T-helper 1 cell treated with Interleukin-12 subunit alpha and Interleukin-12 subunit beta and Interleukin-4 antibody, amounts not matched to agents 30 ng/mL and 1 ng/mL, for 36 hours (primary cell): ENCODE measurements at regions not wholly inside any gene's neighbourhood (a gene's known extent, or its start where the extent isn't known, plus 50 kb on each side); places are given as distances from the start of the nearest gene placed in this dataset.
"Not testable (repeated sequence)": the region's sequence is repeated elsewhere in the genome, so short reads cannot be mapped to it uniquely, and the experiment has no call there.

ENCODE experiments used
- intact Hi-C: fragments of 100-400 bp; cut with micrococcal nuclease; formaldehyde crosslinking; loops from one replicate; pipeline ENCODE4 v1.15.1; 2024

DNA sequence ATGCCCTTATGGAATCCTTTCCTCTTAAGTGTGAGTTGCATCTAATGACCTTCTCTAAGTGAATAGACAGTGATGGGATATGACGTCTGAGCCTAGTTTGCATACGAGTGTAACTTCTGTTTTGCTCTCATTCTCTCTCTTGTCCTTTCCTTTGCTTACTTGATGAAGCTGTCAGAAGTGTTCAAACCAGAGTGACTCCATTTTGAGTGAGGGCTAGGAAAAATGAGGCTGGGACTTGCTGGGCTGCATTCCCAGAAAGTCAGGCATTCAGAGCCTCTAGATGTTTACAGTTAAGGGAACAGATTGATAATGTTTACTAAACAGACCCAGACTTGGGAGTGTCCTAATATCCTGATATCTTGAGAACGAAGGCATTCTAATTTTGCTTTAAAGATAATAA is 311.2 kb upstream of the SOX4 start:
- intact Hi-C loops, result not testable (repeated sequence)

DNA sequence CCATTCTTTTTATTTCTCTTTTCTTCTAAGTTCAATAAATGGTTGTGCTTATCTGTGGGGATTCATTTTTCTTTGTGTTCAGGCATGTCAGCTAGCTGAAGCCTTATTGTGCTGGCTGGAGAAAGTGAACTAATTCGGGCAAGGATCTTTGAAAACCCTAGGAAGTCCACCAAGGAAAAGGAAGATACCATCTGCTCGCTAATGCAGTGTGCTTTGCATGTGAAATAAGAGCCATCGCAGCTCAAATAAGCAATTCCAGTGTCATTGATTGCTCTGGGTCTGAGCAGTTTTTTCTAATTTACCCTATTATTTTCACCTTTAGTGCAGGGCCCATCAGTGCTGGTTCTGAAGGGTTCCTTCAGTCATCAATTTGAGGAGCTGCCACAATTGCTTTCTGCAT is 309.4 kb upstream of the SOX4 start:
- intact Hi-C loops, result no loop called here

DNA sequence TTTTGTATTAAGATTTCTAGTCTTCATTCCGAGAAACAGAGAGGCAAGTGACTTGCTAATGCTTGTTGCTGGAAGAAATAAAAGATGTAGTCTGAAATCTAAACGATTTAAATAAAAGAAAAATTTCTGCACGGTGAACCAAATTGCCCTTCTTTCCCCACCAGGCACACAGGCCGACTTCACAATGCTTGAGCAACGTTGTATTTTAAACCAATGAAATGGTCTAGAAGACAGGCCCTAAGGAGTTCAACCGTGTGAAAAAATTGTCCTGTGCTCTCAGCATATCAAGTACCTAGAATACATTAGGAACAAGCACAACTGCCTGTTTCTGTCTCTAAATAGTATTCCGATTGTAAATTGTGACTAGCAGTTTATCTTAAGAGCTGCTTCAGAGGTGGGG is 308.8 kb upstream of the SOX4 start:
- intact Hi-C loops, result no loop called here

DNA sequence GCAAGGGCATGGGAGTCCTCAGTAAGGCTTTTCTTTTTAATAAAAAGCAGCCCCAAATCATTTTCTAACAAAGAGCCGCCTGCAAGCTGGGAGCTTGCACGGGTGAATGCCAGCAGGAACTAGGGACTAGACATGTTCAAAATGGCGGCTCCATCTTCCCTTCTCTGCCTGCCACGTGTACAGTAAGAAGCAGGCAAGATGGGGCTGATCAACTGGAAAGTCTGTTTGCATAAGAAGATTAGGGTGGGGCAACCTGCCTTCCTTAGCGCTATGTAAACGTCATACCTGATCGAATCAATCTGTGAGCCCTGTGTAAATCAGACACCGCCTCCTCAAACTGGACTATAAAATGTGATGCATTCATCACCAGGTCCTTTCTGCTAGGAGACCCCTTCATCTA is 299.4 kb upstream of the SOX4 start:
- intact Hi-C loops, result loop anchor here (5.0 kb wide), 1 partner anchor 697 kb away; no protein-coding TSS in a partner anchor

DNA sequence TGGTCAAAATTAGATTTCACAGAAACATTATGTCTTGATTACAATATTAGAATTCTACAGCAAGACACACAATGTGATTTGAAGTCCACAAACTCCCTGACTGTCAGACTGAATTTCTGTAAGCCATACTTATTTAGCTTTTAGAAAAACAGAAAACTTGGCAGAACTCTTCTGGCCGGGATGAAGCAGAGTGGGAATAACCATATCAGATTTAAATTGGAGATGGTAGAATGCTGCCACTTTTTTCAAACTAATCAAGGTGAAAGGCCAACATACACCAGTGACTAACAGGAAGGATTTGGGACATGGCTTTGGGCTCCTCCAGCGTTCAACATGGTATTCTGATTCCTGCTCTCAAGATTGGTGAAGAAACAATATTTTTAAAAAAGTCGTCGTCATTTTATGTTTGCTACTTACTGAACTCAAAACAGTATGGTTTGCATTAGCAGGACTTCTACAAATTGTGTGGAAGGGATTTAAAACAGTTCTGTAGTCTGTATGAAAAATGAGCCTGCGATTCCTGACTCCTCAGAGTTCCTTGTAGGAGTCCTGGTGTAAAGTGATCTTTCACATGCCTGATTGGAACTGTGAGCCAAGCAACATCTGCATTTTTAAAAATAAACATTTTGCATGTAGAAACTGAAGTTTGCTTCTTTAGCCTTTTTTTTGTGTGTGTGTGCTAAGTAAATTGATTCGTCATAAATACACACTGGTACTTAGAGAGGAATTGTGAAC is 297.9 kb upstream of the SOX4 start:
- intact Hi-C loops, result no loop called here

DNA sequence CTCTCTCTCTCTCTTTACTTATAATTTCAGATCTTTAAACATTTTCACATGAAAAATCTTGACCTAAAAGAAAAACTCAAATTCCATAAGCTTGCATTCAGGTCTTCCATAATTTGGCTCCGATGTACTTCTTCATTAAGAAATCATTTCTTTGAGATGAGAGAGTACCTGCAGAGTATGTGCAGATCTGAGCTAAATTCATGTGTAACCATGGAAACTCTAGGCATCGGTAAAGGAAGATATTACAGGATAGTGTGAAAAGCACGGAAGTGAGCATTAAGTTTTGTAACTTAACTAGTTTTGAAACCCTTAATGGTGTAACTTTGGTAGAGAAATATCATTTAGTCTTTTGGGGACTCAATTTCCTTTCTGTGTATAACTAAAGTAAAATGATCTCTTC is 295.9 kb upstream of the SOX4 start:
- intact Hi-C loops, result no loop called here

DNA sequence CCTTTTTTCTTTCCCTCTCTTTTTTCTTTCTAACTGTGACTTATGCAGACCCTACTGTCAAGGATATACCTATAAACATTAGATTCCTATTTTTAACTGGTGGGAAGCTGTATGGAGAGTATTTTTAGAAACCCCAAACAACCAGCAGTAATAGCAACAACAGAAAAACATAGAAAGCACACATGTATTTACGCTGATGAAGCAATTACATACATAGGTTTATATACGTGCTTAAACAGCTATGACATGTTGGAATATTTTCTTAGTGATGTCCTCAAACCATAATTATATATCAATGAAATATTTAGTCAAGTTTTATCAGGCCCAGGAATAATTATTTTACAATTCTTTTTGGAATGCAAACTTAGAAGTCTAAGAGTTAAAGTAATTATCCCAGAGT is 294.3 kb upstream of the SOX4 start:
- intact Hi-C loops, result no loop called here

DNA sequence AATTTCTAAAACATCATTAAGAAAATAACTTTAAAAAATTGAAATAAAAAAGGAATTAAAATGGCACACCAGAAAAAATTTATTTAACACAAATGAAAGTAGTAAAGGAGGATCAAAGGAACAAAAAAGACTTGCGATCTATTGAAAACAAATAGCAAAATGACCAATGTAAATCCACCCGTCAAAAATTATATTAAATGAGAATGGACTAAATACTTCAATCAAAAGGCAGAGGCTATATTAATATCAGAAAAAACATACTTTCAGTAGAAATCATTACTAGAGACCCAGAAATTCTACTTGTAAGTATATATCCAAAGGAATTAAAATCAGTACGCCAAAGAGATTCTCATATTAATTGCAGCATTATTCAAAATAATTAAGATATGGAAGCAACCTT is 293.1 kb upstream of the SOX4 start:
- intact Hi-C loops, result no loop called here

DNA sequence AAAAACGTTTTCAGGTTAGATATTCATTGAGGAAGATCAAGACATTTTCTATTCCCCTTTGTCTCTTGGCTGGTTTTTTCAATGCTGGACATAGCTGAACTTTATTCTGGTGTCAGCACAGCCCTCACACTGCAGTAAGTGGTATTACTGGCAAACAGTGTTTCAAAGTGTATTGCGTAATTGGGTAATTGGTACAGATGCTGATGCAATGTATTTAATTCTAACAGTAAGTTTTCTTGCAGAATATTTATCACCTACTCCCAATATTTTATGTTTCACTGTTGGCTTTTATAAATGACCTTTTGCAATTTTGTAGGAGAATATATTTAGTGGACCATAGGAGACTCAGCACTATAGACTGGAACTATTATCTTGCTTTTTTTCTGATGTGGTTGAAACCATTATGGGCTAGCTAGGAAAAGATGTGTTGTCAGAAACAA is 287.6 kb upstream of the SOX4 start:
- intact Hi-C loops, result no loop called here

DNA sequence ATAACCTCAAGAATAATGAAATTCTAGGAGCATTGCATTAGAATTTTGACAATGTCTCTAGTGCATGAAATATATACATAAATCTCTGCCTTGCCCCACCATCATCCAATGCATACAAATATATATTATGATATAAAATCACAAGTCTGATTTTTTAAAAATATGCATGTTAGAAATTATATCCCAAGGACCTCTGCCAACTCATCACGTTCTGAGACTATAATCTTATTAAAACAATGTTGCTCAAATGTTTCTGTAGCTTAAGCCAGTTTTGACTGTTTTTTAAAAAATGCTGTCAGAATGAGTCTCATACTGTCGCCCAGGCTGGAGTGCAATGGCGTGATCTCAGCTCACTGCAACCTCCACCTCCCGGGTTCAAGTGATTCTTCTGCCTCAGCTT is 287.0 kb upstream of the SOX4 start:
- intact Hi-C loops, result no loop called here

DNA sequence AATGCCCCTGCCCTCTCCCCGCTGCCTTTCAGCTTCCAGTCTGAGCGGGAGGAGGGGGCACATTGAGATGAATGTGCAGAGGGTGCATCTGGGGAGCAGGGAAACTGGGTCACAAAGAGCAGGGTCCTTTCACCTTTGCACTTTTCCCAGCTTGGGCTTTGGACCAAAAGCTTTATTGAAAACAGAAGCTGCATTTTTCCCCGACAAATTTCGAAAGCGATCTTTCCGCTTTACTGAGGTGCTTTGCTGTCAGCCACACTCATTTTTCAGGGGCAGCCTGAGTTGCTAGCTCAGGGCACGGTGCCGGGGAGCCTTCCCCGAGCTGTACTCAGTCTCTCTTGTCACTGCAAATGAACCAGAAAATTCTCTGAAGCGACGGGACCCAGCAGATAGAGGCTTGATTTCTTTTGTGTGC is 283.7 kb upstream of the SOX4 start:
- intact Hi-C loops, result no loop called here

DNA sequence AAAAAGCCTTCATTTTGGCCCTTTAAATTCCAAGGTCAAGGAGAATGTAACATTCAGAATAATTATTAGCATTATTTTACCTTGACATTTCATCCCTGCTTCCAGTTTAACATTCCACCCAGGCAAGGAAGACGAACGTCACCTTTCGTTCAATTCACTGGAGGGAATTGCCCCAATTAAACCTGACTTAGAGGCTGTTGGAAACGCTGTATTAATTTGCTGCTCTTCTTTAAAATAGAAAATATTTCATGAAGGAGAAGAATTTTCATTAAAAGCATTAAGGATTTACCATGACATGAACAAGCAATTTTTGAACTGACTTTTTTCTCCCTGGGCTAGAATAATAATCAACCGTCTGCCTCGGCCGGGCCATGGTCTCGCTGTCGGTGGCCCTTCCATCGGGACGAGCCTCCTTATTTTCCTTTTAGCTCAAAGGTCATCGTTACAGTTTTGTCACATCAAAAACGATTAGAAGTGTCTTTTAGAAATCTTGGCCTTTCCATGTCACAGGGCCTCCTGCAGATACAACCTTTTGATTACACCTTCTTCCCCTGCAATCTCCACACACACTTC is 282.9 kb upstream of the SOX4 start:
- intact Hi-C loops, result no loop called here

DNA sequence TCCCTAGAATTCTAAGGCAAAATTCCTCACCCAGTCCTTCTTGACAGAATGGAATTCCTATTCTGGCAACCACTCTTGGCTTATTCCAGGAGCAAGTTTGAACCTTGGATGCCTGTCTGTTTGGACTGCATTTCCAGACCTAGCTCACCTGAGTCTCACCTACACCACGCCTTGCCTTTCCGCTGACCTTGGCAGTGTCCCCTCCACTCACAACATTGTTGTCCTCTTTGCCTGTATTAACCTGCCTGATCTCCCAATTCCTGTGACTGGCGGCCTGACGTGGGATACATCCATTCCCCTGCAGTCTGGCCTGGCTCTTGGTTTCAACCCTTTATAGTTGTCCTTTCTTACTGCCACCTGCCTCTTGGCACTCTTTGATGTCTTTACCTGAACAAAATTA is 281.4 kb upstream of the SOX4 start:
- intact Hi-C loops, result no loop called here

DNA sequence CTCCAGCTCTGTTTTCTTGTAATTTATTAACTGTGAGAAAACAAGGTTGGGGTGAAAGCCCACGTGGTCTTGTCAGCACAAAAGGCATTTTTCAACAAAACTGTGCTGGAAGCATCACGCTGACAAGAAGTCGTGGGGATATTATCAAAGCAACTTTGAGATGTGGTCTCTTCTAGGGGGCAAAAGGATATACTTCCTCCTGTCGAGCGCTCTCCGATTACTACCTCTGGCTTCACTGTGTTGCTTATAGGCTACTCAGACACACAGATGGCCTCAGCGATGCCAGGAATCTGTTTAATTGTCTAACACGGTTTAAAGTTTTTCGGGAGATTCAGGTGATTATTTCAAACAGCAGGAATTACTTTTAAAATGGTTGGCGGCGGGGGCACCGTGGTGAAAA is 275.9 kb upstream of the SOX4 start:
- intact Hi-C loops, result no loop called here

DNA sequence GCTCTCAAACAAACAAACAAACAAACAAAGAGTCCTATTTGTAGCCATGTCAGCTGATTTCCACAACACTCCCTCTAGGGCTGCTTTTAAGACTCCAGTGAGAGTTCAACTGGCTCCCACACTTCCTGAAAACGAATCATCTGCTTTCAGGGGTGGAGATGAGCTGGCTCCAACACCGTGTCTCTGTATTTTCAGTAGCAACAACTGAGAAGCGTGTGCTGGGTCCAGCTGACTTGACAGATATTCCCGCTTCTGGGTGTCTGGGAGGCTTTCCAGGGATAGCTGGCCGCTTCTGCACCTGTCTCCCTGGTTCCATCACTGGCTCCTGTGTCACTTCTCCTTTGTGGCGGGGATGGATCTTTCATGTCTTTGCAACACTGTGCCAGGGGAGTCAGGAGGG is 272.5 kb upstream of the SOX4 start:
- intact Hi-C loops, result no loop called here

DNA sequence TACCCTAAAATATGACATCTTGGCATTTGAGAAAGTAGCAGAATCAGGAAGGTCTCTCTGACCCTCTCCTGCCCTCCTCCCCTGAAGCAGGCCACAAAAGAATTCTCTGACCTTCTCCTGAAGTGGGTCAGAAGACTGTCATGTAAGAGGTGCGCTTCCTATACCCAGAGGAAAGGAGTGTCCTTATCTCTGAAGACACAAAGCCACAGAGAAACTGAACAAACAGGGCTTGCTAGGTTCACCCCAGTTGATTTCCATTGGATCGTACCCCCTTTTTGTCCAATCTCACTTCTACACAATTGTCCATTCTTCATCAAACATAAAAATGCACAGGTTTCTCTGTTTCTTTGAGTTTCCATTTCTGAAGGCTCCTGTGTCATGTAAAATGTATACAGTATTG is 272.0 kb upstream of the SOX4 start:
- intact Hi-C loops, result no loop called here

DNA sequence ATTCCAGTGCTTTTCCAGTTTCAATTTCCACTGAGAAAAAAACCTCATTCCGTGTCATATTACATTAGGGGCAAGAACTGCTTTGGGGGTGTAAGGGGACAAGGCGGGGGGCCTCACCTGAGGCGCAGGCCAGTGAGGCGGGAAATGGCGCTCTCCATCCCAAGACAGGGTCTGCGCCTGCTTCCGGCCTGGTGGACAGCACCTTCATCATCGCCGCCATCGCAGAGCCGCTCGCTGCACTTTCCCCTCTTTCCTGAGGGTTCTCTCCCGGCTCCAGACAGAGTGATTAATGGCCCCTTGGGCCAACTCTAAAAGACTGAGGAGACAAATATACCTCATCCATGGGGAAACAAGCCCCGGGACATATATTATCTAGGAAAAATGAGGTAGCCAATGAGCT is 270.0 kb upstream of the SOX4 start:
- intact Hi-C loops, result no loop called here

DNA sequence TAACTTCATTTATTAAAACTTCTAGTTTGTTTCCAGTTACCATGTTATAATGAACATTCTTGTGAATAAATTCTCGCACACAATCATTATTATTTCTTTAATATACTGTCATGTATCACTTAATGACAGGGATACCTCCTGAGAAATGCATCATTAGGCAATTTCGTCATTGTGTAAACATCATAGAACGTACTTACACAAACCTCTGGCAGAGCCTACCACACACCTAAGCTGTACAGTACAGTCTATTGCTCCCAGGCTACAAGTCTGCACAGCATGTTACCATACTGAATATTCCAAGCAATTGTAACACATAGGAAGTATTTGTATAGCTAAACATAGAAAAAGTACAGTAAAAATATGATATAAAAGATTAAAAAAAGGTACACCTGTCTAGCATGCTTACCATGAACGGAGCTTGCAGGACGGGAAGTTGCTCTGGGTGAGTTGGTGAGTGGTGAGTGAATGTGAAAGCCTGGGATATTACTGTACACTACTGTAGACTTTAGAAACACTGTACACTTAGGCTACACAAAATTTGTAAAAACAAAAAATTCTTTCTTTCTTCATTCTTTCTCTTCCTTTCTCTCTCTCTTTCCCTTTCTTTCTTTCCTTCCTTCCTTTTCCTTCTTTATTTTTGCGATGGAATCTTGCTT is 268.2 kb upstream of the SOX4 start:
- intact Hi-C loops, result no loop called here

DNA sequence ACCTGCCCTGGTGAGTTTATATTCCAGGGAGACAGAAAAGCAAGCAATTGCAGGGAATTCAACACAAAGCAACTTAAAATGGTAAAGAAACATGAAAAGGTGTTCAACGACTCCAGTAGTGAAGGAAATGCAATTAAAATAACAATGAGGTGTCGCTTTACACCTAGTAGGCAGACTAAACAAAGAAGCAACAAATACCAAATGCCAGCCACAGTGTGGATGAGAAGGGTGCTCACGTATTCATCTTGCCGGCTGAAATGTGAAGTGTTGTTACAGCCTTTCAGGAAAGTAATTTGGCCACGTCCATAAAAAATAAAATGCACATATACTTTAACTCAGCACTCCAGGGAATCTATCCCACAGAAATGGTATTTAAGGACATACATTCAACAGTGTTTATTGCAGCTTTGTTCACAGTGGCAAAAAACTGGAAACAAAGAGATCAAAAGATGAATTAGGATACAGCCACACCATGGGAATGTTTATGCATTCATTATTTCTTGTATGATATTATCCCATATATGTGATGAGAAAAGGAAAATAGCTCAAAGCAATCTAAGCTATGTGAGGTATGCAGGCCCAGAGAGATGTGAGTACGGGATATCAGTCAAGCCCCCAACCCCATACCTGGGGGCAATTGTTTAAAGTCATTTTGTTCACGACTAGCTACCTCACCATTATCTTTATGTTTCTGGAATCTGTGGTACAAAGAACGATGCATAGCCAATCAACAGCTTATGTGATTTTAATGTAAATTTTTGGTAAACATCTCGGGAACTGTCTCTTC is 266.0 kb upstream of the SOX4 start:
- intact Hi-C loops, result no loop called here

DNA sequence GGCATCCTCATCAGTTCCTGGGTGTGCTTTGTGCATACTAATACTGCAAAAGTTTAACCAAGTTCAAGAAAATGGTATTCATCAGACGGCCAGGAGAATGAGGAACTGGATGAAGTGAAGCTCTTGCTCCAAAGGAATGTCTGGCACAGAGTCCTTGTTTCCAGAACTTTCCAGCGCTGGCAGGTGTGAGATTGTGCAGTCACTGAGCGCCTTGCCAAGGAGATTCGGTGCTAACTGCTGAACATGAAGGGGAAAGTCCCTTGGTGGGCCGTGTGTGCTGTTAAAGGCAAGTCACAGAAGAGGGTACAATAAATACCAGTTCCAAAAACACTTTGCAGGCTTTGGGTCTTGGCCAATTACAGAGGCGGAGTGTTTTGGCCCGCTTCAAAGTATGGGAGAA is 262.3 kb upstream of the SOX4 start:
- intact Hi-C loops, result no loop called here

DNA sequence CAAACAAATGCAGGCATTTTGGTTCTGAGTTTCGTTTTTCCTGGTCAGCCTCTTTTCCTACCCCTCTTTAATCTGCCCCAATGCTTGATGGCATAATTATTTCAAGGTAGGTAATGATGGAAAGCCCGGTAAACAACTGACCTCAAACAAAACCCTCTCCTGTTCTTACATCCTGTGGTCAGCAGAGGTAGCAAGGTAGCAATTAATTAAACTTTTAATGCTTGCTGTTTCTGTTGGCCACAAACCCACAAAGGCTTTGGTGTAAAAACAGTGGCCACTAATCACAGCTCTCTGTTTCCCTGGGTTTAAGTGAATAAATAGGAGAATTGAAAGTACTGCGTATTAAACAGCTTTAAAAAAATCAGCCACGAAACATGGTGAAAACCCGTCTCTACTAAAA is 261.5 kb upstream of the SOX4 start:
- intact Hi-C loops, result no loop called here

DNA sequence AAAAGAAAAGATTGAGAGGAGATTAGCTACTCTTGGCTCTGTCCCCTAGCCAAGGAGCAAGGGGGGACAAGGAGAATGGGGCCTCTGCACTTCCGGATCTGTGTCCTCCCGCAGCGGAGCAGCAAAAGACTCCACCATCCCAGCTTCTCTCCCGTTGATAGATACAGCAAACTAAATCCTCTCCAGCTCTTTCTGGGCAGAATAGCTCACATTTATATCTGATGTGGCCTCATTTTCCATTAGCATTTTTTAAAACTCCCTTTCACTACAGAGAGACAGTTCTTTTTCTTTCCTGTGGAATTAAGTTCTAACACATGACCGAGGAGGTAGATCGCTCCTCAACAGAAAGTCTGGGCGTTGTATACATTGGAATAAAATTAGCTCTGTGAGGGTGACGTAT is 260.9 kb upstream of the SOX4 start:
- intact Hi-C loops, result no loop called here
